HEK293 (cell line): ENCODE measurements at regions not wholly inside any gene's neighbourhood (a gene's known extent, or its start where the extent isn't known, plus 50 kb on each side); places are given as distances from the start of the nearest gene placed in this dataset.

Experiments
- CTCF ChIA-PET: fragments of 350-600 bp; formaldehyde crosslinking; extraction: SDS; loops from one replicate; lab custom pipeline; 2021; ENCODE audit warnings: antibody characterized with exemption; lab: Yijun Ruan, JAX
- POLR2A ChIA-PET: fragments of 300-600 bp; formaldehyde crosslinking; extraction: SDS; loops from one replicate; lab custom pipeline; 2020; ENCODE audit warnings: antibody characterized with exemption, inconsistent platforms; lab: Yijun Ruan, JAX
- H3K27ac ChIP-seq: fragments of 200-500 bp; sonication (Bioruptor generic); 2 replicates; pipeline ENCODE4 v1.5.1; 2014; ENCODE audit warnings: low read depth, low read length, control low read depth, inconsistent platforms; ENCODE audit errors: extremely low read depth
- H3K36me3 ChIP-seq, 2 experiments: fragments of 200-500 bp in 1 of 2; sonication (Bioruptor generic) in 1 of 2; 1 replicate in 1 of 2; 2 replicates in 1 of 2; pipeline ENCODE4 v1.5.1; 2014 to 2017; ENCODE audit warnings: inconsistent platforms in 2 of 2, low read length in 2 of 2; ENCODE audit not compliant: control insufficient read depth in 2 of 2, insufficient read depth in 1 of 2
- H3K4me1 ChIP-seq: fragments of 200-500 bp; sonication (Bioruptor generic); 2 replicates; pipeline ENCODE4 v1.5.1; 2014; ENCODE audit warnings: mild to moderate bottlenecking, low read length, inconsistent platforms; ENCODE audit not compliant: control insufficient read depth, insufficient read depth
- H3K4me3 ChIP-seq: 2 replicates; pipeline ENCODE4 v1.5.1; 2011; ENCODE audit warnings: low read depth, mild to moderate bottlenecking, control low read depth, low read length, moderate library complexity
- H3K9me3 ChIP-seq: fragments of 200-500 bp; sonication (Bioruptor generic); 2 replicates; pipeline ENCODE4 v1.5.1; 2014; ENCODE audit warnings: low read depth, low read length, inconsistent platforms; ENCODE audit not compliant: control insufficient read depth, insufficient read depth
- GLI2 ChIP-seq: fragments of 450-650 bp; formaldehyde crosslinking; IDR thresholded peaks from 2 replicates; pipeline ENCODE4; 2017; ENCODE audit warnings: missing biosample characterization, missing genetic modification characterization, low read depth, borderline replicate concordance
- KLF9 ChIP-seq: fragments of 450-650 bp; formaldehyde crosslinking; IDR thresholded peaks from 2 replicates; pipeline ENCODE4 v1.5.1; 2016; ENCODE audit warnings: missing biosample characterization, missing genetic modification characterization, low read depth
- OSR2 ChIP-seq: fragments of 450-650 bp; formaldehyde crosslinking; IDR thresholded peaks from 2 replicates; pipeline ENCODE4 v1.5.1; 2016; ENCODE audit warnings: missing biosample characterization, missing genetic modification characterization
- SCRT1 ChIP-seq: fragments of 450-650 bp; formaldehyde crosslinking; IDR thresholded peaks from 2 replicates; pipeline ENCODE4 v1.5.1; 2016; ENCODE audit warnings: missing biosample characterization, missing genetic modification characterization, borderline replicate concordance
- YY2 ChIP-seq: fragments of 450-650 bp; formaldehyde crosslinking; IDR thresholded peaks from 2 replicates; pipeline ENCODE4 v1.5.1; 2016; ENCODE audit warnings: missing biosample characterization, missing genetic modification characterization
- ZBTB11 ChIP-seq: fragments of 450-650 bp; formaldehyde crosslinking; conservative IDR thresholded peaks from 2 replicates; pipeline ENCODE4 v1.5.1; 2016; ENCODE audit warnings: low read depth, missing biosample characterization, missing genetic modification characterization
- ZBTB21 ChIP-seq: fragments of 450-650 bp; formaldehyde crosslinking; IDR thresholded peaks from 2 replicates; pipeline ENCODE4 v1.5.1; 2017; ENCODE audit warnings: missing biosample characterization, missing genetic modification characterization
- ZFHX2 ChIP-seq: fragments of 450-650 bp; formaldehyde crosslinking; conservative IDR thresholded peaks from 2 replicates; pipeline ENCODE4 v1.5.1; 2016; ENCODE audit warnings: missing biosample characterization, missing genetic modification characterization
- ZNF169 ChIP-seq: fragments of 450-650 bp; formaldehyde crosslinking; IDR thresholded peaks from 2 replicates; pipeline ENCODE4 v1.5.1; 2016; ENCODE audit warnings: missing biosample characterization, missing genetic modification characterization
- ZNF404 ChIP-seq: fragments of 450-650 bp; formaldehyde crosslinking; IDR thresholded peaks from 2 replicates; pipeline ENCODE4 v1.5.1; 2017; ENCODE audit warnings: missing biosample characterization, missing genetic modification characterization
- ZNF416 ChIP-seq: fragments of 450-650 bp; formaldehyde crosslinking; IDR thresholded peaks from 2 replicates; pipeline ENCODE4 v1.5.1; 2016; ENCODE audit warnings: missing biosample characterization, missing genetic modification characterization
- ZNF449 ChIP-seq: fragments of 450-650 bp; formaldehyde crosslinking; IDR thresholded peaks from 2 replicates; pipeline ENCODE4 v1.5.1; 2017; ENCODE audit warnings: missing biosample characterization, mild to moderate bottlenecking, missing genetic modification characterization, moderate library complexity
- ZNF544 ChIP-seq: fragments of 450-650 bp; formaldehyde crosslinking; IDR thresholded peaks from 2 replicates; pipeline ENCODE4 v1.5.0; 2017; ENCODE audit warnings: missing biosample characterization, missing genetic modification characterization
- ZNF555 ChIP-seq: fragments of 450-650 bp; formaldehyde crosslinking; conservative IDR thresholded peaks from 2 replicates; pipeline ENCODE4 v1.5.1; 2017; ENCODE audit warnings: missing biosample characterization, mild to moderate bottlenecking, missing genetic modification characterization, inconsistent platforms
- ZNF645 ChIP-seq: fragments of 450-650 bp; formaldehyde crosslinking; IDR thresholded peaks from 2 replicates; pipeline ENCODE4; 2016; ENCODE audit warnings: missing biosample characterization, missing genetic modification characterization
- ZSCAN5A ChIP-seq: fragments of 450-650 bp; formaldehyde crosslinking; IDR thresholded peaks from 2 replicates; pipeline ENCODE4 v1.5.1; 2016; ENCODE audit warnings: missing biosample characterization, missing genetic modification characterization
- TF ChIP-seq, protein P1 (sequence below): fragments of 450-650 bp; formaldehyde crosslinking; IDR thresholded peaks from 2 replicates; pipeline ENCODE4 v1.5.1; 2017; ENCODE audit warnings: missing biosample characterization, missing genetic modification characterization

GRCh38 chr4:96139251-96139929 lies 299.5 kb downstream of the PDHA2 start (continued):
- TF ChIP-seq ZBTB11 (tag by site-specific recombination) = peak; percentile 71

- POLR2A ChIA-PET = no interaction called here
- Histone ChIP-seq H3K36me3 (no peaks in the 10 kb centered on the region), H3K27ac (no peak overlapping the region), H3K9me3 (no peaks in the 10 kb centered on the region), H3K4me3 (no peak overlapping the region), H3K4me1 (no peaks in the 10 kb centered on the region)
- CTCF ChIA-PET = interaction anchor here (0.6 kb wide), 1 partner anchor 12 kb away, joined by 4 read pairs; no protein-coding TSS in a partner anchor
- no peak for TF ChIP-seq ZNF404
- no peak for TF ChIP-seq KLF9 (tag by site-specific recombination)
- TF ChIP-seq YY2 (tag by site-specific recombination) = no peak
- no peak for TF ChIP-seq GLI2
- TF ChIP-seq SCRT1 (tag by site-specific recombination) = no peak
- TF ChIP-seq ZBTB21 = no peak
- TF ChIP-seq ZNF544 (tag by site-specific recombination) = no peak
- TF ChIP-seq ZNF416 = no peak
- TF ChIP-seq OSR2 = no peak
- no peak for TF ChIP-seq ZFHX2 (tag by site-specific recombination)
- TF ChIP-seq, protein P1, sequence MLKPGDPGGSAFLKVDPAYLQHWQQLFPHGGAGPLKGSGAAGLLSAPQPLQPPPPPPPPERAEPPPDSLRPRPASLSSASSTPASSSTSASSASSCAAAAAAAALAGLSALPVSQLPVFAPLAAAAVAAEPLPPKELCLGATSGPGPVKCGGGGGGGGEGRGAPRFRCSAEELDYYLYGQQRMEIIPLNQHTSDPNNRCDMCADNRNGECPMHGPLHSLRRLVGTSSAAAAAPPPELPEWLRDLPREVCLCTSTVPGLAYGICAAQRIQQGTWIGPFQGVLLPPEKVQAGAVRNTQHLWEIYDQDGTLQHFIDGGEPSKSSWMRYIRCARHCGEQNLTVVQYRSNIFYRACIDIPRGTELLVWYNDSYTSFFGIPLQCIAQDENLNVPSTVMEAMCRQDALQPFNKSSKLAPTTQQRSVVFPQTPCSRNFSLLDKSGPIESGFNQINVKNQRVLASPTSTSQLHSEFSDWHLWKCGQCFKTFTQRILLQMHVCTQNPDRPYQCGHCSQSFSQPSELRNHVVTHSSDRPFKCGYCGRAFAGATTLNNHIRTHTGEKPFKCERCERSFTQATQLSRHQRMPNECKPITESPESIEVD (tag by site-specific recombination) = no peak
- TF ChIP-seq ZNF449 (tag by site-specific recombination) = no peak
- no peak for TF ChIP-seq ZNF169 (tag by site-specific recombination)
- TF ChIP-seq ZNF555 = no peak
- TF ChIP-seq ZNF645 = no peak
- no peak for TF ChIP-seq ZSCAN5A (tag by site-specific recombination)
Measured at GRCh38 chr4:96145601-96146000, 305.7 kb downstream of the PDHA2 start.
